ENCODE measurements at regions not wholly inside any gene's neighbourhood (a gene's known extent, or its start where the extent isn't known, plus 50 kb on each side); places are given as distances from the start of the nearest gene placed in this dataset.

DNA sequence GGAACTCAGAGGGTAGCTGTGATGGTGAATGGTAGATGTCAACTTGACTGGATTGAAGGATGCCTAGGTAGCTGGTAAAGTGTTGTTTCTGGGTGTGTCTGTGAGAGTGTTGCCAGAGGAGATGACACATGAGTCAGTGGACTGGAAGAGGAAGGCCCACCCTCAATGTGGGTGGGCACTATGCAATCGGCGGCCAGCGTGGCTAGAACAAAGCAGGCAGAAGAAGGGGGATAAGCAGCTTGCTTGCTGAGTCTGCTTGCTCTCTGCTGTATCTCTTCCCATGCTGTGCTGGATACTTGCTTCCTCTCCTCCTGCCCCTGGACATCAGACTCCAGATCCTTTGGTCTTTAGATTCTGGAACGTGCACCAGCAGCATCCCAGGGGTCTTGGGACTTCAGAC is 128.1 kb downstream of the AIPL1 start:
- Histone ChIP-seq H3K79me2 (ENCODE audit: control insufficient read depth in 1 of 2, insufficient read depth in 2 of 2, low read length in 2 of 2) (no peaks in the 10 kb centered on the region), H3K18ac (ENCODE audit: extremely low read depth, low read length) (no peak overlapping the region), H2BK20ac (ENCODE audit: low read length) (no peak overlapping the region), H3K14ac (ENCODE audit: insufficient read length) (no peak overlapping the region), H2BK12ac (ENCODE audit: low read depth, low read length) (no peak overlapping the region), H3K4me2 (ENCODE audit: insufficient read depth in 1 of 2, low read depth in 2 of 2, low read length in 2 of 2) (no peak overlapping the region), H2BK15ac (ENCODE audit: low read length) (no peak overlapping the region), H3K36me3 (ENCODE audit: control insufficient read depth in 2 of 4, insufficient read depth in 4 of 4, low read length in 3 of 4) (no peaks in the 10 kb centered on the region), H2BK120ac (replicated peaks; ENCODE audit: low read depth, low read length) (no peak overlapping the region), H4K91ac (replicated peaks; ENCODE audit: insufficient read length, low read length) (no peak overlapping the region), H3K4me1 (replicated peaks in 1 of 4; ENCODE audit: control insufficient read depth in 3 of 4, insufficient read depth in 4 of 4, low read length in 3 of 4) (no peaks in the 10 kb centered on the region; a peak in 1 of 7 replicates), H3K9ac (replicated peaks in 1 of 4; ENCODE audit: extremely low read depth in 1 of 4, low read depth in 3 of 4, low read length in 3 of 4) (no peak overlapping the region), H2AFZ (ENCODE audit: low read length) (no peak overlapping the region), H4K8ac (ENCODE audit: extremely low read depth, insufficient read depth, low read length) (no peak overlapping the region), H3K9me3 (ENCODE audit: insufficient read depth in 2 of 2, low read depth in 1 of 2, low read length in 1 of 2) (no peaks in the 10 kb centered on the region), H3K56ac (replicated peaks; ENCODE audit: insufficient read length, low read depth, low read length) (no peak overlapping the region), H2BK5ac (ENCODE audit: low read depth, low read length) (no peak overlapping the region), H3K4me3 (ENCODE audit: extremely low read depth in 1 of 4, insufficient read depth in 2 of 4, low read depth in 3 of 4, low read length in 4 of 4) (no peak overlapping the region), H4K20me1 (replicated peaks in 1 of 2; ENCODE audit: control insufficient read depth in 1 of 2, insufficient read depth in 2 of 2, low read length in 2 of 2) (no peaks in the 10 kb centered on the region), H3K4ac (replicated peaks; ENCODE audit: insufficient read length, low read depth, low read length) (no peak overlapping the region), H4K5ac (ENCODE audit: insufficient read length, low read depth, low read length) (no peak overlapping the region), H3K27me3 (replicated peaks in 1 of 4; ENCODE audit: control insufficient read depth in 3 of 4, extremely low read depth in 1 of 4, insufficient read depth in 3 of 4, low read length in 3 of 4) (no peaks in the 10 kb centered on the region), H3K23me2 (ENCODE audit: low read depth, low read length) (no peaks in the 10 kb centered on the region; the same call in 1 of the 2 replicates), H3K79me1 (ENCODE audit: low read depth, low read length) (no peaks in the 10 kb centered on the region), H2AK5ac (ENCODE audit: low read depth, low read length) (no peak overlapping the region), H3K27ac (ENCODE audit: low read depth, low read length) (no peak overlapping the region), H3K23ac (ENCODE audit: insufficient read length) (no peak overlapping the region)
- 88% methylated on average over 4 of the region's 4 CpGs; no CpG with 5 or more reads in 1 of the 2 experiments for WGBS, 2 experiments (ENCODE audit: extremely low coverage in 1 of 2, insufficient coverage in 1 of 2, insufficient read length in 1 of 2, insufficient replicate concordance in 2 of 2, low coverage in 1 of 2, low lambda C conversion rate in 2 of 2, missing lambda C conversion rate in 1 of 2)
- ChIA-PET CTCF (ENCODE audit: partially characterized antibody) (interaction anchor here (0.8 to 2.0 kb wide), 7 partner anchors 8 to 394 kb away, joined by 3 to 8 read pairs (median 3); no protein-coding TSS in a partner anchor), POLR2A (ENCODE audit: partially characterized antibody) (interaction anchor here (1.1 kb wide), 1 partner anchor 21 kb away, joined by 4 read pairs; no protein-coding TSS in a partner anchor)
- no peak for FAIRE-seq
- no peak for DNase-seq (ENCODE audit: low read depth in 1 of 2, low spot score in 2 of 2)
- TF ChIP-seq SAP30 (IDR thresholded peaks at IDR 0.05; ENCODE audit: insufficient read depth, insufficient replicate concordance, low read length) (no peak), RNF2 (IDR thresholded peaks at IDR 0.05; ENCODE audit: borderline replicate concordance, low read depth, low read length, missing control alignments, poor library complexity, severe bottlenecking) (no peak), TAF7 (optimal IDR thresholded peaks at IDR 0.05; ENCODE audit: borderline replicate concordance, low read depth, low read length) (no peak), RFX5 (IDR thresholded peaks at IDR 0.05; ENCODE audit: borderline replicate concordance, low read depth, low read length) (no peak), SRF (IDR thresholded peaks at IDR 0.05; ENCODE audit: low read depth, low read length) (no peak), SIN3A (conservative IDR thresholded peaks at IDR 0.05 in 1 of 2, IDR thresholded peaks at IDR 0.05 in 1 of 2; ENCODE audit: low read depth in 1 of 2, low read length in 2 of 2) (no peak), KDM4A (IDR thresholded peaks at IDR 0.05; ENCODE audit: low read depth, low read length, severe bottlenecking) (no peak), CTBP2 (IDR thresholded peaks at IDR 0.05; ENCODE audit: borderline replicate concordance, insufficient read depth, insufficient read length, low read length) (no peak), CHD2 (IDR thresholded peaks at IDR 0.05; ENCODE audit: low read length) (no peak)

Measured in H1 (cell line).